ENCODE measurements at regions not wholly inside any gene's neighbourhood (a gene's known extent, or its start where the extent isn't known, plus 50 kb on each side); places are given as distances from the start of the nearest gene placed in this dataset.

- no peak for DNase-seq (ENCODE audit: extremely low spot score, unreplicated experiment)
- H3K4me1 Mint-ChIP-seq (ENCODE audit: unreplicated experiment) = no peaks in the 10 kb centered on the region
- no peaks in the 10 kb centered on the region for H3K9me3 Mint-ChIP-seq (ENCODE audit: unreplicated experiment)
- TF ChIP-seq CTCF (IDR thresholded peaks at IDR 0.05) = no peak
- H3K27me3 Mint-ChIP-seq (ENCODE audit: unreplicated experiment) = no peaks in the 10 kb centered on the region
- no peaks in the 10 kb centered on the region for H3K36me3 Mint-ChIP-seq (ENCODE audit: unreplicated experiment)
- H3K4me3 Mint-ChIP-seq (ENCODE audit: unreplicated experiment) = no peak overlapping the region
- no peak overlapping the region for H3K27ac Mint-ChIP-seq (ENCODE audit: unreplicated experiment)
Observed at GRCh38 chr3:75110741-75111140, 496.3 kb upstream of the CNTN3 start.

GRCh38 chr3:75115695-75116094 lies 501.2 kb upstream of the CNTN3 start:
- H3K4me3 Mint-ChIP-seq (ENCODE audit: unreplicated experiment) = no peak overlapping the region
- H3K4me1 Mint-ChIP-seq (ENCODE audit: unreplicated experiment) = no peaks in the 10 kb centered on the region
- no peak overlapping the region for H3K27ac Mint-ChIP-seq (ENCODE audit: unreplicated experiment)
- no peak for TF ChIP-seq CTCF (IDR thresholded peaks at IDR 0.05)
- DNase-seq (ENCODE audit: extremely low spot score, unreplicated experiment) = no peak
- no peaks in the 10 kb centered on the region for H3K36me3 Mint-ChIP-seq (ENCODE audit: unreplicated experiment)
- peaks cover 5% of the 10 kb centered on the region for H3K9me3 Mint-ChIP-seq (ENCODE audit: unreplicated experiment)
- H3K27me3 Mint-ChIP-seq (ENCODE audit: unreplicated experiment) = no peaks in the 10 kb centered on the region

GRCh38 chr3:75118779-75119178 lies 504.3 kb upstream of the CNTN3 start:
- TF ChIP-seq CTCF (IDR thresholded peaks at IDR 0.05) = no peak

GRCh38 chr3:75126556-75126955 lies 512.1 kb upstream of the CNTN3 start:
- Mint-ChIP-seq H3K4me3 (ENCODE audit: unreplicated experiment) (no peak overlapping the region), H3K27me3 (ENCODE audit: unreplicated experiment) (no peaks in the 10 kb centered on the region), H3K27ac (ENCODE audit: unreplicated experiment) (no peak overlapping the region), H3K4me1 (ENCODE audit: unreplicated experiment) (no peaks in the 10 kb centered on the region), H3K36me3 (ENCODE audit: unreplicated experiment) (no peaks in the 10 kb centered on the region), H3K9me3 (ENCODE audit: unreplicated experiment) (peaks cover 4% of the 10 kb centered on the region)
- TF ChIP-seq CTCF (IDR thresholded peaks at IDR 0.05) = no peak
- DNase-seq (ENCODE audit: extremely low spot score, unreplicated experiment) = no peak

More at GRCh38 chr3:75118779-75119178, 504.3 kb upstream of the CNTN3 start:
- peaks cover 5% of the 10 kb centered on the region for H3K9me3 Mint-ChIP-seq (ENCODE audit: unreplicated experiment)
- DNase-seq (ENCODE audit: extremely low spot score, unreplicated experiment) = no peak
- no peak overlapping the region for H3K27ac Mint-ChIP-seq (ENCODE audit: unreplicated experiment)
- H3K36me3 Mint-ChIP-seq (ENCODE audit: unreplicated experiment) = no peaks in the 10 kb centered on the region
- no peaks in the 10 kb centered on the region for H3K27me3 Mint-ChIP-seq (ENCODE audit: unreplicated experiment)
- H3K4me1 Mint-ChIP-seq (ENCODE audit: unreplicated experiment) = no peaks in the 10 kb centered on the region
- H3K4me3 Mint-ChIP-seq (ENCODE audit: unreplicated experiment) = no peak overlapping the region

GRCh38 chr3:75129101-75129500 lies 514.6 kb upstream of the CNTN3 start:
- Mint-ChIP-seq H3K4me3 (ENCODE audit: unreplicated experiment) (no peak overlapping the region), H3K27ac (ENCODE audit: unreplicated experiment) (no peak overlapping the region), H3K27me3 (ENCODE audit: unreplicated experiment) (no peaks in the 10 kb centered on the region), H3K4me1 (ENCODE audit: unreplicated experiment) (no peaks in the 10 kb centered on the region), H3K9me3 (ENCODE audit: unreplicated experiment) (peaks cover 4% of the 10 kb centered on the region), H3K36me3 (ENCODE audit: unreplicated experiment) (no peaks in the 10 kb centered on the region)
- TF ChIP-seq CTCF (IDR thresholded peaks at IDR 0.05) = no peak
- no peak for DNase-seq (ENCODE audit: extremely low spot score, unreplicated experiment)

All from osteocyte (in vitro differentiated cells).